Smooth muscle cell (in vitro differentiated cells): ENCODE measurements at regions not wholly inside any gene's neighbourhood (a gene's known extent, or its start where the extent isn't known, plus 50 kb on each side); places are given as distances from the start of the nearest gene placed in this dataset.

Source experiments
- DNase-seq: peaks from one replicate; lab custom pipeline; 2025; ENCODE audit not compliant: unreplicated experiment; lab: John Stamatoyannopoulos, UW
- H2AFZ ChIP-seq: fragments of 200-600 bp; sonication (generic); 2 replicates; pipeline ENCODE4 v1.6.0; 2016; ENCODE audit warnings: antibody characterized with exemption, low read depth, mild to moderate bottlenecking
- H3F3A ChIP-seq: fragments of 200-600 bp; sonication (generic); 2 replicates; pipeline ENCODE4 v1.6.0; 2017; ENCODE audit warnings: antibody characterized with exemption, low read depth
- H3K27ac ChIP-seq: fragments of 200-600 bp; sonication (generic); 2 replicates; pipeline ENCODE4 v1.5.1; 2016; ENCODE audit warnings: low read depth, mild to moderate bottlenecking
- H3K27me3 ChIP-seq: fragments of 200-600 bp; sonication (generic); 2 replicates; pipeline ENCODE4 v1.6.1; 2016; ENCODE audit warnings: low read depth, mild to moderate bottlenecking
- H3K36me3 ChIP-seq: fragments of 200-600 bp; sonication (generic); 2 replicates; pipeline ENCODE4 v1.5.1; 2016; ENCODE audit warnings: low read depth
- H3K4me1 ChIP-seq: fragments of 200-600 bp; sonication (generic); 2 replicates; pipeline ENCODE4 v1.5.1; 2016; ENCODE audit warnings: low read depth
- H3K4me2 ChIP-seq: fragments of 200-600 bp; sonication (generic); 2 replicates; pipeline ENCODE4 v1.6.0; 2016; ENCODE audit warnings: mild to moderate bottlenecking
- H3K4me3 ChIP-seq: fragments of 200-600 bp; sonication (generic); 2 replicates; pipeline ENCODE4 v1.5.1; 2016; ENCODE audit warnings: mild to moderate bottlenecking
- H3K79me2 ChIP-seq: fragments of 200-600 bp; sonication (generic); 2 replicates; pipeline ENCODE4 v1.6.0; 2016; ENCODE audit warnings: low read depth, mild to moderate bottlenecking
- H3K9ac ChIP-seq: fragments of 200-600 bp; sonication (generic); 2 replicates; pipeline ENCODE4 v1.6.0; 2016; ENCODE audit warnings: low read depth
- H3K9me3 ChIP-seq: fragments of 200-600 bp; sonication (generic); replicated peaks from 2 replicates; pipeline ENCODE4 v1.5.1; 2016; ENCODE audit warnings: low read depth
- H4K20me1 ChIP-seq: fragments of 200-600 bp; sonication (generic); 2 replicates; pipeline ENCODE4 v1.6.0; 2016; ENCODE audit warnings: low read depth
- CTCF ChIP-seq: fragments of 200-600 bp; sonication (generic); IDR thresholded peaks from 2 replicates; pipeline ENCODE4 v1.5.1; 2017; ENCODE audit warnings: borderline replicate concordance, mild to moderate bottlenecking, antibody characterized with exemption; ENCODE audit not compliant: insufficient read depth, poor library complexity, severe bottlenecking
- WGBS: methylation state at CpG from one replicate; pipeline ENCODE4 v1.1.7; 2016; ENCODE audit warnings: low lambda C conversion rate; 5-methylcytosine and 5-hydroxymethylcytosine counted together

GRCh38 chr2:221120643-221121042 lies 451.5 kb downstream of the EPHA4 start:
- H2AFZ ChIP-seq, result no peak overlapping the region
- H3K4me1 ChIP-seq, result peaks cover 4% of the 10 kb centered on the region
- peaks cover 40% of the 10 kb centered on the region for H3K27me3 ChIP-seq
- H3K79me2 ChIP-seq, result no peaks in the 10 kb centered on the region
- H3K36me3 ChIP-seq, result no peaks in the 10 kb centered on the region
- H3K4me3 ChIP-seq, result no peak overlapping the region
- DNase-seq, result no peak
- H3F3A ChIP-seq, result no peaks in the 10 kb centered on the region
- 76% methylated on average over 2 of the region's 2 CpGs for WGBS
- H4K20me1 ChIP-seq, result no peaks in the 10 kb centered on the region
- H3K9me3 ChIP-seq, result no peaks in the 10 kb centered on the region
- H3K9ac ChIP-seq, result no peak overlapping the region
- no peak for TF ChIP-seq CTCF
- no peak overlapping the region for H3K4me2 ChIP-seq
- H3K27ac ChIP-seq, result no peak overlapping the region

GRCh38 chr2:221123396-221123795 lies 448.7 kb downstream of the EPHA4 start:
- Histone ChIP-seq H3K27ac (no peak overlapping the region), H3K4me3 (no peak overlapping the region), H3K4me1 (peaks cover 4% of the 10 kb centered on the region), H3F3A (no peaks in the 10 kb centered on the region), H3K79me2 (no peaks in the 10 kb centered on the region), H3K27me3 (peaks cover 35% of the 10 kb centered on the region), H3K4me2 (no peak overlapping the region), H3K36me3 (no peaks in the 10 kb centered on the region), H3K9me3 (no peaks in the 10 kb centered on the region), H4K20me1 (no peaks in the 10 kb centered on the region), H3K9ac (no peak overlapping the region), H2AFZ (no peak overlapping the region)
- 83% methylated on average over 3 of the region's 3 CpGs for WGBS
- no peak for DNase-seq
- no peak for TF ChIP-seq CTCF

- no peak overlapping the region for H3K4me3 ChIP-seq
- H4K20me1 ChIP-seq, result no peaks in the 10 kb centered on the region
- no peak for DNase-seq
- WGBS, result 71% methylated on average over 9 of the region's 9 CpGs
- no peaks in the 10 kb centered on the region for H3K79me2 ChIP-seq
- H2AFZ ChIP-seq, result no peak overlapping the region
- no peak overlapping the region for H3K4me2 ChIP-seq
- H3K27me3 ChIP-seq, result peaks cover 35% of the 10 kb centered on the region
- no peaks in the 10 kb centered on the region for H3K36me3 ChIP-seq
- H3K4me1 ChIP-seq, result peaks cover 4% of the 10 kb centered on the region
- H3K9ac ChIP-seq, result no peak overlapping the region
- peak overlapping the region; percentile 28 for H3K27ac ChIP-seq
- no peak for TF ChIP-seq CTCF
- no peaks in the 10 kb centered on the region for H3K9me3 ChIP-seq
- no peaks in the 10 kb centered on the region for H3F3A ChIP-seq
Measured at GRCh38 chr2:221124532-221125240, 447.4 kb downstream of the EPHA4 start.

- 46% methylated on average over 3 of the region's 3 CpGs for WGBS
- no peak for DNase-seq
Measured at GRCh38 chr2:221125691-221126090, 446.4 kb downstream of the EPHA4 start.

More at GRCh38 chr2:221125691-221126090, 446.4 kb downstream of the EPHA4 start:
- Histone ChIP-seq H3K9ac (no peak overlapping the region), H3K27ac (peak overlapping the region; percentile 28), H4K20me1 (no peaks in the 10 kb centered on the region), H3K27me3 (peaks cover 36% of the 10 kb centered on the region), H3K36me3 (no peaks in the 10 kb centered on the region), H3K4me2 (no peak overlapping the region), H3K4me3 (no peak overlapping the region), H3K9me3 (no peaks in the 10 kb centered on the region), H2AFZ (no peak overlapping the region), H3K79me2 (no peaks in the 10 kb centered on the region), H3F3A (no peaks in the 10 kb centered on the region), H3K4me1 (peaks cover 4% of the 10 kb centered on the region)
- no peak for TF ChIP-seq CTCF
